Endothelial cell of umbilical vein (primary cell): ENCODE measurements at regions not wholly inside any gene's neighbourhood (a gene's known extent, or its start where the extent isn't known, plus 50 kb on each side); places are given as distances from the start of the nearest gene placed in this dataset.

Source experiments
- BruUV-seq: library from RNA; stranded (reverse); fragments of 400-500 nt; replicated peaks from 2 replicates; lab custom pipeline; 2021; lab: Mats Ljungman, UMichigan
- CTCF ChIA-PET: fragments of 300-600, 350-600 bp; sonication (Branson Sonifier 250); formaldehyde crosslinking; loops from one replicate; lab custom pipeline; 2021; ENCODE audit warnings: antibody characterized with exemption, inconsistent platforms; lab: Charles Lee
- POLR2A ChIA-PET: fragments of 300-600, 350-600 bp; sonication (Branson Sonifier 250); formaldehyde crosslinking; loops from one replicate; lab custom pipeline; 2021; ENCODE audit warnings: antibody characterized with exemption, inconsistent platforms; lab: Charles Lee
- DNase-seq: peaks from one replicate; pipeline ENCODE4 v3.0.0-alpha.2; 2011; ENCODE audit warnings: low read depth, low spot score
- FAIRE-seq: peaks from 2 replicates; lab custom pipeline; 2011; peaks lifted over from hg19 to GRCh38; lab: Jason Lieb, UNC
- H2AFZ ChIP-seq: 2 replicates; pipeline ENCODE4 v1.6.0; 2012; ENCODE audit warnings: low read depth, low read length, control low read depth, inconsistent platforms
- H3K27ac ChIP-seq: 2 replicates; pipeline ENCODE4 v1.5.1; 2011; ENCODE audit warnings: low read depth, mild to moderate bottlenecking, control low read depth, low read length, moderate library complexity; ENCODE audit not compliant: insufficient read depth
- H3K27me3 ChIP-seq, 2 experiments: 2 replicates each; pipeline versions ENCODE4 v1.6.0 to v1.6.1; 2011; ENCODE audit warnings: low read length in 2 of 2, mixed read lengths in 1 of 2; ENCODE audit not compliant: control insufficient read depth in 2 of 2, insufficient read depth in 2 of 2
- H3K36me3 ChIP-seq, 2 experiments: 2 replicates in 1 of 2; 3 replicates in 1 of 2; pipeline ENCODE4 v1.5.1; 2011; ENCODE audit warnings: low read length in 2 of 2, mild to moderate bottlenecking in 1 of 2, moderate library complexity in 1 of 2; ENCODE audit not compliant: control insufficient read depth in 2 of 2, insufficient read depth in 2 of 2; ENCODE audit errors: extremely low read depth in 1 of 2
- H3K4me1 ChIP-seq: 3 replicates; pipeline ENCODE4 v1.5.1; 2011; ENCODE audit warnings: mild to moderate bottlenecking, low read length; ENCODE audit not compliant: control insufficient read depth, insufficient read depth; ENCODE audit errors: extremely low read depth
- H3K4me2 ChIP-seq: 2 replicates; pipeline ENCODE4 v1.6.1; 2011; ENCODE audit warnings: low read length, control low read depth, mixed read lengths; ENCODE audit not compliant: insufficient read depth
- H3K4me3 ChIP-seq, 3 experiments: fragments of 200-600 bp in 1 of 3; sonication (generic), shearing (Covaris generic) in 1 of 3; replicated peaks in 1 of 3; 2 replicates each; pipeline ENCODE4 v1.5.1; 2011 to 2016; ENCODE audit warnings: control low read depth in 3 of 3, low read length in 3 of 3, mild to moderate bottlenecking in 2 of 3, inconsistent platforms in 1 of 3, low read depth in 1 of 3, moderate library complexity in 1 of 3; ENCODE audit not compliant: insufficient read depth in 1 of 3
- H3K79me2 ChIP-seq: 2 replicates; pipeline ENCODE4 v1.6.0; 2012; ENCODE audit warnings: low read length, inconsistent platforms; ENCODE audit not compliant: control insufficient read depth, insufficient read depth
- H3K9ac ChIP-seq: replicated peaks from 2 replicates; pipeline ENCODE3; 2011; ENCODE audit warnings: low read length, control low read depth; ENCODE audit not compliant: insufficient read depth; ENCODE audit errors: extremely low read depth
- H3K9me1 ChIP-seq: replicated peaks from 3 replicates; pipeline ENCODE4 v1.6.0; 2011; ENCODE audit warnings: mild to moderate bottlenecking, low read length; ENCODE audit not compliant: control insufficient read depth, insufficient read depth; ENCODE audit errors: extremely low read depth
- H3K9me3 ChIP-seq: replicated peaks from 2 replicates; pipeline ENCODE4 v1.5.1; 2012; ENCODE audit warnings: low read length, inconsistent platforms; ENCODE audit not compliant: control insufficient read depth, insufficient read depth
- H4K20me1 ChIP-seq: replicated peaks from 2 replicates; pipeline ENCODE3; 2011; ENCODE audit warnings: mild to moderate bottlenecking, low read length; ENCODE audit not compliant: control insufficient read depth, insufficient read depth; ENCODE audit errors: extremely low read depth
- EZH2 ChIP-seq: IDR thresholded peaks from 2 replicates; pipeline ENCODE4 v1.6.1; 2012; ENCODE audit warnings: borderline replicate concordance, low read depth, mild to moderate bottlenecking, moderate library complexity, low read length, inconsistent platforms; ENCODE audit not compliant: severe bottlenecking
- FOS ChIP-seq: IDR thresholded peaks from 2 replicates; pipeline ENCODE4 v1.6.1; 2011; ENCODE audit warnings: mild to moderate bottlenecking, low read length, moderate library complexity, borderline replicate concordance; ENCODE audit not compliant: insufficient read depth
- GATA2 ChIP-seq: IDR thresholded peaks from 2 replicates; pipeline ENCODE4 v1.7.0; 2011; ENCODE audit warnings: low read depth, mild to moderate bottlenecking, moderate library complexity, mixed read lengths, low read length; ENCODE audit not compliant: insufficient read length, insufficient read depth
- JUN ChIP-seq: IDR thresholded peaks from 2 replicates; pipeline ENCODE4 v1.6.1; 2011; ENCODE audit warnings: borderline replicate concordance, low read depth; ENCODE audit not compliant: insufficient read length, insufficient read depth
- MYC ChIP-seq: IDR thresholded peaks from one replicate; pipeline ENCODE4 v1.6.1; 2011; ENCODE audit warnings: mild to moderate bottlenecking, low read depth, low read length
- POLR2A ChIP-seq: IDR thresholded peaks from 2 replicates; pipeline ENCODE4 v1.6.1; 2012; ENCODE audit warnings: low read depth, mild to moderate bottlenecking, control low read depth, low read length
- POLR2AphosphoS5 ChIP-seq: IDR thresholded peaks from 2 replicates; pipeline ENCODE4 v1.6.1; 2012; ENCODE audit warnings: low read depth, mild to moderate bottlenecking, control low read depth, low read length, moderate library complexity; ENCODE audit not compliant: insufficient read depth
- dilution Hi-C: fragments of 300-500 bp; cut with MboI; formaldehyde crosslinking; loops from one replicate; pipeline ENCODE4 v1.15.0; 2019; ENCODE audit warnings: low sequenced_read_pairs; ENCODE audit not compliant: extremely low pct_ligation_motif_present
- intact Hi-C: fragments of 100-400 bp; cut with micrococcal nuclease; formaldehyde crosslinking; loops from one replicate; pipeline ENCODE4 v1.10.0; 2022
- TF ChIP-seq, protein P1 (sequence below): IDR thresholded peaks from 2 replicates; pipeline ENCODE4 v1.6.1; 2011; ENCODE audit not compliant: insufficient read depth, insufficient read length
- TF ChIP-seq, protein P2 (sequence below), 2 donors: IDR thresholded peaks; 1 replicate in 1 of 2; 2 replicates in 1 of 2; pipeline ENCODE4 v1.5.1; 2011; ENCODE audit warnings: low read length in 2 of 2, mild to moderate bottlenecking in 2 of 2, moderate library complexity in 2 of 2, control low read depth in 1 of 2, inconsistent platforms in 1 of 2, low read depth in 1 of 2; ENCODE audit not compliant: insufficient read depth in 1 of 2; ENCODE audit errors: extremely low read depth in 1 of 2

DNA sequence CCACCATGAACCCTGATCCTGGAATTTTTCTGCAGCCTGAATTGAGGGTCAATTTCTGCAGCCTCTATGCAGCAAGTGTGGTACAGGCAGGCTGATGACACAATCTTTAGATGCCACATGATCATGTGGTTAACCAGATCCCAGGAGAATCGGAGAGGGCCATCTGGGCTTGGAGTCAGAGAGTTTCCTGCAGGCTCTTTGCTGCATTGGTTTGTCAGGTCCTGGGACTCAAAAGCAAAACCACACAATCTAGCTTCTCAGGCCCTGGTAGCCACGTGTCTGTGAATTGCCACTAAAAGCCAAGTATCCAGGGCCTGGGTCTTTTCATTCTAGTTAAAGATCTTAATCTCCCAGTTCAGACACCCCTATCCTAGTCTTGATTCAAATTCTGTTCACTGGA, 464.5 kb downstream of the BCOR start:
- H3K27ac ChIP-seq = no peak overlapping the region
- BruUV-seq = no TSS peak
- no peaks in the 10 kb centered on the region for H4K20me1 ChIP-seq
- H3K9ac ChIP-seq = no peak overlapping the region
- intact Hi-C loops (no loop called here), dilution Hi-C loops (no loop called here)
- H2AFZ ChIP-seq = no peak overlapping the region
- H3K4me2 ChIP-seq = no peak overlapping the region
- TF ChIP-seq JUN = no peak
- no peak for TF ChIP-seq MYC
- TF ChIP-seq POLR2A = no peak
- no peak for TF ChIP-seq POLR2AphosphoS5
- TF ChIP-seq, protein P1, sequence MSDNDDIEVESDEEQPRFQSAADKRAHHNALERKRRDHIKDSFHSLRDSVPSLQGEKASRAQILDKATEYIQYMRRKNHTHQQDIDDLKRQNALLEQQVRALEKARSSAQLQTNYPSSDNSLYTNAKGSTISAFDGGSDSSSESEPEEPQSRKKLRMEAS = no peak
- no peak for TF ChIP-seq GATA2
- no peak for TF ChIP-seq FOS
- no peak for TF ChIP-seq EZH2
- TF ChIP-seq, protein P2, sequence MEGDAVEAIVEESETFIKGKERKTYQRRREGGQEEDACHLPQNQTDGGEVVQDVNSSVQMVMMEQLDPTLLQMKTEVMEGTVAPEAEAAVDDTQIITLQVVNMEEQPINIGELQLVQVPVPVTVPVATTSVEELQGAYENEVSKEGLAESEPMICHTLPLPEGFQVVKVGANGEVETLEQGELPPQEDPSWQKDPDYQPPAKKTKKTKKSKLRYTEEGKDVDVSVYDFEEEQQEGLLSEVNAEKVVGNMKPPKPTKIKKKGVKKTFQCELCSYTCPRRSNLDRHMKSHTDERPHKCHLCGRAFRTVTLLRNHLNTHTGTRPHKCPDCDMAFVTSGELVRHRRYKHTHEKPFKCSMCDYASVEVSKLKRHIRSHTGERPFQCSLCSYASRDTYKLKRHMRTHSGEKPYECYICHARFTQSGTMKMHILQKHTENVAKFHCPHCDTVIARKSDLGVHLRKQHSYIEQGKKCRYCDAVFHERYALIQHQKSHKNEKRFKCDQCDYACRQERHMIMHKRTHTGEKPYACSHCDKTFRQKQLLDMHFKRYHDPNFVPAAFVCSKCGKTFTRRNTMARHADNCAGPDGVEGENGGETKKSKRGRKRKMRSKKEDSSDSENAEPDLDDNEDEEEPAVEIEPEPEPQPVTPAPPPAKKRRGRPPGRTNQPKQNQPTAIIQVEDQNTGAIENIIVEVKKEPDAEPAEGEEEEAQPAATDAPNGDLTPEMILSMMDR (IDR thresholded peaks at IDR 0.05; ENCODE audit: extremely low read depth in 1 of 2, insufficient read depth in 1 of 2, low read depth in 1 of 2, low read length in 2 of 2) = no peak
- no peak for FAIRE-seq
- H3K27me3 ChIP-seq = peaks cover 0 to 2% of the 10 kb centered on the region in 2 experiments
- H3K4me3 ChIP-seq = no peak overlapping the region
- POLR2A ChIA-PET = no interaction called here
- DNase-seq = no peak
- CTCF ChIA-PET = no interaction called here
- no peaks in the 10 kb centered on the region for H3K9me1 ChIP-seq
- H3K4me1 ChIP-seq = no peaks in the 10 kb centered on the region
- H3K9me3 ChIP-seq = no peaks in the 10 kb centered on the region
- H3K79me2 ChIP-seq = no peaks in the 10 kb centered on the region
- H3K36me3 ChIP-seq = no peaks in the 10 kb centered on the region
